ENCODE measurements at regions not wholly inside any gene's neighbourhood (a gene's known extent, or its start where the extent isn't known, plus 50 kb on each side); places are given as distances from the start of the nearest gene placed in this dataset.

DNA sequence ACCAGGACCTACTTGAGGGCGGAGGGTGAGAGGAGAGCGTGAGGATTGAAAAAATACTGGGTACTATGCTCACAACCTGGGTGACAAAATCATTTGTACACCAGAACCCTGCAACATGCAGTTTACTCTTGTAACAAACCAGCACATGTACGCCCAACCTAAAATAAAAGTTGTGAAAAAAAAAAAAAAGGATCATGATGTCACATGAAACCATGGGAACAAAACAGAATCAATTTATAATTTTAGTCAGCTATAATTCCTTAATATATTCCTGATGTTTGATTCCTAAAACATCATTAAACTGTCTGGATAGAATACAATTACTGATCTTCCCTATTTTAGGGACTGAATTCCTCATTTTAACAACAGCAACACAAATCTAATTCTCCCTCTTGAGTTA lies 160.6 kb upstream of the SPRY2 start:
- no peak for TF ChIP-seq EZH2 (IDR thresholded peaks at IDR 0.05; ENCODE audit: low read length, unreplicated experiment)
- TF ChIP-seq, protein P1, sequence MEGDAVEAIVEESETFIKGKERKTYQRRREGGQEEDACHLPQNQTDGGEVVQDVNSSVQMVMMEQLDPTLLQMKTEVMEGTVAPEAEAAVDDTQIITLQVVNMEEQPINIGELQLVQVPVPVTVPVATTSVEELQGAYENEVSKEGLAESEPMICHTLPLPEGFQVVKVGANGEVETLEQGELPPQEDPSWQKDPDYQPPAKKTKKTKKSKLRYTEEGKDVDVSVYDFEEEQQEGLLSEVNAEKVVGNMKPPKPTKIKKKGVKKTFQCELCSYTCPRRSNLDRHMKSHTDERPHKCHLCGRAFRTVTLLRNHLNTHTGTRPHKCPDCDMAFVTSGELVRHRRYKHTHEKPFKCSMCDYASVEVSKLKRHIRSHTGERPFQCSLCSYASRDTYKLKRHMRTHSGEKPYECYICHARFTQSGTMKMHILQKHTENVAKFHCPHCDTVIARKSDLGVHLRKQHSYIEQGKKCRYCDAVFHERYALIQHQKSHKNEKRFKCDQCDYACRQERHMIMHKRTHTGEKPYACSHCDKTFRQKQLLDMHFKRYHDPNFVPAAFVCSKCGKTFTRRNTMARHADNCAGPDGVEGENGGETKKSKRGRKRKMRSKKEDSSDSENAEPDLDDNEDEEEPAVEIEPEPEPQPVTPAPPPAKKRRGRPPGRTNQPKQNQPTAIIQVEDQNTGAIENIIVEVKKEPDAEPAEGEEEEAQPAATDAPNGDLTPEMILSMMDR (conservative IDR thresholded peaks at IDR 0.05; ENCODE audit: low read depth, low read length), result no peak
